GM12878 (cell line): ENCODE measurements at regions not wholly inside any gene's neighbourhood (a gene's known extent, or its start where the extent isn't known, plus 50 kb on each side); places are given as distances from the start of the nearest gene placed in this dataset.

Experiments
- ATAC-seq: fragments of 200-7000 bp; cut with Tn5 transposase; 3 replicates; pipeline ENCODE4 v1.9.1; 2020; ENCODE audit warnings: mild to moderate bottlenecking, moderate library complexity
- BruUV-seq: library from RNA; stranded (reverse); fragments of 400-500 nt; replicated peaks from 2 replicates; lab custom pipeline; 2021; lab: Mats Ljungman, UMichigan
- CTCF ChIA-PET: fragments of 300-600 bp; sonication (Branson Sonifier 250); formaldehyde crosslinking; extraction: SDS; loops from one replicate; lab custom pipeline; 2021; ENCODE audit warnings: inconsistent platforms; lab: Yijun Ruan, JAX
- POLR2A ChIA-PET: fragments of 350-600 bp; formaldehyde crosslinking; extraction: SDS; loops from one replicate; lab custom pipeline; 2021; ENCODE audit warnings: inconsistent platforms; lab: Charles Lee
- RAD21 ChIA-PET: fragments of 300-600 bp; sonication (Branson Sonifier 250); formaldehyde crosslinking; loops from one replicate; lab custom pipeline; 2023; ENCODE audit warnings: antibody characterized with exemption; ENCODE audit not compliant: unreplicated experiment; lab: Charles Lee
- SMC1A ChIA-PET: fragments of 300-600 bp; sonication (Branson Sonifier 250); formaldehyde crosslinking; loops from one replicate; lab custom pipeline; 2023; ENCODE audit not compliant: unreplicated experiment, uncharacterized antibody; lab: Charles Lee
- DNase-seq: peaks from one replicate; pipeline ENCODE4 v3.0.0-alpha.2; 2011; ENCODE audit warnings: low read depth, low spot score
- FAIRE-seq: peaks from 3 replicates; lab custom pipeline; 2011; peaks lifted over from hg19 to GRCh38; lab: Jason Lieb, UNC
- H2AFZ ChIP-seq: 2 replicates; pipeline ENCODE4 v1.6.0; 2011; ENCODE audit warnings: low read depth, low read length, control low read depth; ENCODE audit not compliant: control insufficient read depth
- H3K27ac ChIP-seq: 2 replicates; pipeline ENCODE4 v1.5.1; 2011; ENCODE audit warnings: control low read depth; ENCODE audit not compliant: control insufficient read depth, insufficient read depth
- H3K27me3 ChIP-seq, 2 experiments: replicated peaks in 1 of 2; 2 replicates each; pipeline versions ENCODE4 v1.6.0 to v1.6.1; 2011; ENCODE audit warnings: low read length in 1 of 2; ENCODE audit not compliant: control insufficient read depth in 2 of 2, insufficient read depth in 2 of 2
- H3K36me3 ChIP-seq, 2 experiments: 2 replicates each; pipeline ENCODE4 v1.5.1; 2011; ENCODE audit warnings: low read length in 1 of 2; ENCODE audit not compliant: control insufficient read depth in 2 of 2, insufficient read depth in 2 of 2
- H3K4me1 ChIP-seq: 2 replicates; pipeline ENCODE4 v1.6.1; 2011; ENCODE audit warnings: mild to moderate bottlenecking, low read length, moderate library complexity, mixed read lengths; ENCODE audit not compliant: control insufficient read depth, insufficient read depth
- H3K4me2 ChIP-seq: 2 replicates; pipeline ENCODE4 v1.6.0; 2011; ENCODE audit warnings: control low read depth; ENCODE audit not compliant: control insufficient read depth, insufficient read depth
- H3K4me3 ChIP-seq: fragments of 200-600 bp; sonication (generic); 2 replicates; pipeline ENCODE4 v1.5.1; 2016
- H3K79me2 ChIP-seq: 2 replicates; pipeline ENCODE4 v1.6.0; 2011; ENCODE audit warnings: low read length; ENCODE audit not compliant: control insufficient read depth, insufficient read depth
- H3K9ac ChIP-seq: 2 replicates; pipeline ENCODE4 v1.8.0; 2011; ENCODE audit warnings: low read length, control low read depth, mixed read lengths; ENCODE audit not compliant: control insufficient read depth, insufficient read depth
- H3K9me3 ChIP-seq: replicated peaks from 3 replicates; pipeline ENCODE4 v1.5.1; 2011; ENCODE audit warnings: mild to moderate bottlenecking, low read length; ENCODE audit not compliant: control insufficient read depth, insufficient read depth
- H4K20me1 ChIP-seq: 2 replicates; pipeline ENCODE4 v1.6.0; 2011; ENCODE audit not compliant: control insufficient read depth, insufficient read depth
- ASH2L ChIP-seq: fragments of 300-600, 200-600 bp; sonication (generic); IDR thresholded peaks from 2 replicates; pipeline ENCODE4 v1.6.1; 2017; ENCODE audit warnings: low read depth, mild to moderate bottlenecking, borderline replicate concordance
- BMI1 ChIP-seq: fragments of 450-650 bp; IDR thresholded peaks from 2 replicates; pipeline ENCODE4 v1.6.1; 2016; ENCODE audit warnings: mild to moderate bottlenecking, moderate library complexity, borderline replicate concordance
- CREB1 ChIP-seq: IDR thresholded peaks from 2 replicates; pipeline ENCODE4 v1.6.1; 2012; ENCODE audit warnings: low read depth, mild to moderate bottlenecking, inconsistent platforms
- ELK1 ChIP-seq: IDR thresholded peaks from 2 replicates; pipeline ENCODE4 v1.6.1; 2012; ENCODE audit warnings: low read depth, low read length, improper control_type of control experiment
- EZH2 ChIP-seq: IDR thresholded peaks from 2 replicates; pipeline ENCODE4 v1.6.1; 2012; ENCODE audit warnings: low read depth, mild to moderate bottlenecking, control low read depth, inconsistent platforms, low read length, borderline replicate concordance; ENCODE audit not compliant: control insufficient read depth
- GABPA ChIP-seq: IDR thresholded peaks from 2 replicates; pipeline ENCODE4 v1.6.1; 2014; ENCODE audit warnings: antibody characterized with exemption, low read depth, mild to moderate bottlenecking, inconsistent platforms
- MEF2A ChIP-seq: IDR thresholded peaks from 2 replicates; pipeline ENCODE4 v1.6.1; 2011; ENCODE audit warnings: low read depth, mild to moderate bottlenecking, low read length, moderate library complexity; ENCODE audit not compliant: insufficient read depth
- MYC ChIP-seq: IDR thresholded peaks from 2 replicates; pipeline ENCODE4 v1.6.1; 2011; ENCODE audit warnings: mild to moderate bottlenecking, low read length, moderate library complexity, inconsistent platforms; ENCODE audit not compliant: insufficient read depth, insufficient replicate concordance, insufficient read length, severe bottlenecking
- NFIC ChIP-seq: IDR thresholded peaks from 2 replicates; pipeline ENCODE4 v1.6.1; 2012; ENCODE audit warnings: low read depth, mild to moderate bottlenecking, inconsistent platforms, low read length, moderate library complexity
- NR2F1 ChIP-seq: fragments of 450-650 bp; conservative IDR thresholded peaks from 2 replicates; pipeline ENCODE4 v1.6.1; 2017; ENCODE audit warnings: mild to moderate bottlenecking
- POLR2AphosphoS2 ChIP-seq: IDR thresholded peaks from 2 replicates; pipeline ENCODE4 v1.6.1; 2011; ENCODE audit warnings: low read depth, mild to moderate bottlenecking, low read length, improper control_type of control experiment, moderate library complexity
- SKIL ChIP-seq: fragments of 450-650 bp; IDR thresholded peaks from 2 replicates; pipeline ENCODE4 v1.6.1; 2017; ENCODE audit warnings: mild to moderate bottlenecking, low read depth, inconsistent platforms; ENCODE audit not compliant: poor library complexity, severe bottlenecking
- SPI1 ChIP-seq: IDR thresholded peaks from 2 replicates; pipeline ENCODE4 v1.6.1; 2011; ENCODE audit warnings: low read depth, mild to moderate bottlenecking, low read length, moderate library complexity, borderline replicate concordance; ENCODE audit not compliant: insufficient read depth
- USF2 ChIP-seq: IDR thresholded peaks from 2 replicates; pipeline ENCODE4 v1.6.1; 2011; ENCODE audit warnings: low read depth, low read length, improper control_type of control experiment, borderline replicate concordance
- ZNF274 ChIP-seq: IDR thresholded peaks from one replicate; pipeline ENCODE4 v1.8.0; 2011; ENCODE audit not compliant: insufficient read length, insufficient read depth
- ZZZ3 ChIP-seq: IDR thresholded peaks from 2 replicates; pipeline ENCODE4 v1.6.1; 2011; ENCODE audit warnings: low read depth; ENCODE audit not compliant: control insufficient read depth, insufficient read length
- WGBS: methylation state at CpG from one replicate; pipeline ENCODE4 v1.1.6; 2016; ENCODE audit warnings: low lambda C conversion rate; ENCODE audit not compliant: insufficient replicate concordance, insufficient coverage; ENCODE audit errors: missing lambda C conversion rate; 5-methylcytosine and 5-hydroxymethylcytosine counted together
- in situ Hi-C: fragments of 300-500 bp; cut with MboI; formaldehyde crosslinking; loops from 9 replicates; pipeline ENCODE4 v1.14.3; 2018; ENCODE audit warnings: mixed read lengths
- intact Hi-C: fragments of 100-400 bp; cut with micrococcal nuclease; formaldehyde crosslinking; loops from one replicate; pipeline ENCODE4 v1.14.2; 2022; ENCODE audit not compliant: unreplicated experiment
- TF ChIP-seq, protein P1 (sequence below): IDR thresholded peaks from 2 replicates; pipeline ENCODE4 v1.6.1; 2012; ENCODE audit warnings: low read length, inconsistent platforms
- TF ChIP-seq, protein P2 (sequence below): IDR thresholded peaks from 2 replicates; pipeline ENCODE4 v1.6.1; 2011; ENCODE audit warnings: borderline replicate concordance, low read depth, mild to moderate bottlenecking, moderate library complexity, low read length; ENCODE audit not compliant: insufficient read depth, poor library complexity, severe bottlenecking

GRCh38 chr11:15584158-15584557, 469.4 kb downstream of the INSC start:
- ATAC-seq (no peak), DNase-seq (no peak), FAIRE-seq (no peak)
- intact Hi-C loops: no loop called here
- ChIA-PET SMC1A (no interaction called here), RAD21 (no interaction called here), CTCF (no interaction called here), POLR2A (no interaction called here)
- Histone ChIP-seq H4K20me1 (no peaks in the 10 kb centered on the region), H3K4me3 (no peak overlapping the region), H3K27me3 (no peaks in the 10 kb centered on the region; a peak in 1 of 4 replicates), H3K9ac (no peak overlapping the region), H3K36me3 (no peaks in the 10 kb centered on the region), H3K79me2 (no peaks in the 10 kb centered on the region), H3K9me3 (no peaks in the 10 kb centered on the region), H3K27ac (no peak overlapping the region), H3K4me2 (no peak overlapping the region), H2AFZ (no peak overlapping the region), H3K4me1 (no peaks in the 10 kb centered on the region)
- TF ChIP-seq USF2 (no peak), SPI1 (no peak), MYC (no peak), ASH2L (no peak), CREB1 (no peak), ZNF274 (no peak), MEF2A (no peak), ELK1 (no peak), GABPA (no peak), BMI1 (no peak), SKIL (no peak), NR2F1 (no peak), NFIC (no peak), ZZZ3 (no peak), POLR2AphosphoS2 (no peak), EZH2 (no peak)
- TF ChIP-seq, protein P1, sequence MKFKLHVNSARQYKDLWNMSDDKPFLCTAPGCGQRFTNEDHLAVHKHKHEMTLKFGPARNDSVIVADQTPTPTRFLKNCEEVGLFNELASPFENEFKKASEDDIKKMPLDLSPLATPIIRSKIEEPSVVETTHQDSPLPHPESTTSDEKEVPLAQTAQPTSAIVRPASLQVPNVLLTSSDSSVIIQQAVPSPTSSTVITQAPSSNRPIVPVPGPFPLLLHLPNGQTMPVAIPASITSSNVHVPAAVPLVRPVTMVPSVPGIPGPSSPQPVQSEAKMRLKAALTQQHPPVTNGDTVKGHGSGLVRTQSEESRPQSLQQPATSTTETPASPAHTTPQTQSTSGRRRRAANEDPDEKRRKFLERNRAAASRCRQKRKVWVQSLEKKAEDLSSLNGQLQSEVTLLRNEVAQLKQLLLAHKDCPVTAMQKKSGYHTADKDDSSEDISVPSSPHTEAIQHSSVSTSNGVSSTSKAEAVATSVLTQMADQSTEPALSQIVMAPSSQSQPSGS: no peak
- TF ChIP-seq, protein P2, sequence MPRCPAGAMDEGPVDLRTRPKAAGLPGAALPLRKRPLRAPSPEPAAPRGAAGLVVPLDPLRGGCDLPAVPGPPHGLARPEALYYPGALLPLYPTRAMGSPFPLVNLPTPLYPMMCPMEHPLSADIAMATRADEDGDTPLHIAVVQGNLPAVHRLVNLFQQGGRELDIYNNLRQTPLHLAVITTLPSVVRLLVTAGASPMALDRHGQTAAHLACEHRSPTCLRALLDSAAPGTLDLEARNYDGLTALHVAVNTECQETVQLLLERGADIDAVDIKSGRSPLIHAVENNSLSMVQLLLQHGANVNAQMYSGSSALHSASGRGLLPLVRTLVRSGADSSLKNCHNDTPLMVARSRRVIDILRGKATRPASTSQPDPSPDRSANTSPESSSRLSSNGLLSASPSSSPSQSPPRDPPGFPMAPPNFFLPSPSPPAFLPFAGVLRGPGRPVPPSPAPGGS: no peak
- WGBS: 62% methylated on average over 5 of the region's 5 CpGs
- in situ Hi-C loops: no loop called here
- no TSS peak for BruUV-seq
